Peyer's patch (tissue), 4 donors: ENCODE measurements at regions not wholly inside any gene's neighbourhood (a gene's known extent, or its start where the extent isn't known, plus 50 kb on each side); places are given as distances from the start of the nearest gene placed in this dataset.

ENCODE experiments used
- CTCF ChIP-seq, 6 experiments: fragments of 450-650 bp in 4 of 6; fragments of 200-600 bp in 2 of 6; sonication (generic) in 1 of 6; IDR thresholded peaks; one replicate each; pipeline ENCODE4 v1.5.1; 2017 to 2019; ENCODE audit warnings: antibody characterized with exemption in 6 of 6, mild to moderate bottlenecking in 3 of 6, moderate library complexity in 1 of 6
- POLR2A ChIP-seq, 2 donors: fragments of 450-650 bp; IDR thresholded peaks; one replicate each; pipeline ENCODE4 v1.5.1; 2017; ENCODE audit warnings: antibody characterized with exemption in 2 of 2, mild to moderate bottlenecking in 2 of 2, moderate library complexity in 2 of 2

DNA sequence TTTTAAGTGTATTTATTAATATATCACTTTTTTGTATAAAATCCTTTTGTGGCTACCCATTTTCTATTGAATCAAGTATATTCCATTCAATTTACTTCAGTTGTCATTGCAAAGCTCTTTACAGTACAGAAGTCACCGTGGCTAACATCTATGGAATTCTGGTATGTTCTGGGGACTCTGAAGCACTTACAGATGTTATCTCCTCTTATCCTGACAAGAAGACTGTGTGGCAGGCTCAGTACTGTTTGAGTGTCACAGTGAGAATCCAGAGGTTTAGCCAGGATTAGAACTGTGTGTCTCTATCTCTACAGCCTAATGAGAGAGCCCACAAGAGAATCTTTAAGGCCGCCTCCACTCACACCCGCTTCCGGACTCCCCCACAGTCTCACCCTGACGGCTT, 78.2 kb upstream of the SORBS2 start:
- no peak for TF ChIP-seq CTCF (IDR thresholded peaks at IDR 0.05)
- TF ChIP-seq POLR2A (IDR thresholded peaks at IDR 0.05) = no peak
